ENCODE measurements at regions not wholly inside any gene's neighbourhood (a gene's known extent, or its start where the extent isn't known, plus 50 kb on each side); places are given as distances from the start of the nearest gene placed in this dataset.
"Not testable (repeated sequence)": the region's sequence is repeated elsewhere in the genome, so short reads cannot be mapped to it uniquely, and the experiment has no call there.

DNA sequence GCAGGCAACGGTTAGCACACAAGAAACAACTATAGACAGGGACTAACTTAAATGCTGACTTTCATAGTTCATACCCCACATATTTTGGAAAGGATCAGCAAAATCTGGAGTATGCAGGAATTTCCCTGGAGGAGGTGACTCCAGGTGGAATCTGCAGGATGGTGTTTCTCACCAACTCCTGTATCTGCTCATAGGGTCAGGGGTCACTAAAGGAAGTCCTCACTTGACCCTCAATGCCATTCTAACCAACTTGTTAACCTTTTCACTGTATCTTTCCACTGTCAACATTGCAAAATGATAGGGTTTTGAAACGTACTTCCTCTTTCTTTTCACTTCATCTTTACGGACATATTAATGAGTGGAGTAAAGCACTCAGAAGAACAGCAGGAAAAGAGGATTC, 207.0 kb upstream of the CXCR4 start:
- DNase-seq (ENCODE audit: low spot score) = no peak

DNA sequence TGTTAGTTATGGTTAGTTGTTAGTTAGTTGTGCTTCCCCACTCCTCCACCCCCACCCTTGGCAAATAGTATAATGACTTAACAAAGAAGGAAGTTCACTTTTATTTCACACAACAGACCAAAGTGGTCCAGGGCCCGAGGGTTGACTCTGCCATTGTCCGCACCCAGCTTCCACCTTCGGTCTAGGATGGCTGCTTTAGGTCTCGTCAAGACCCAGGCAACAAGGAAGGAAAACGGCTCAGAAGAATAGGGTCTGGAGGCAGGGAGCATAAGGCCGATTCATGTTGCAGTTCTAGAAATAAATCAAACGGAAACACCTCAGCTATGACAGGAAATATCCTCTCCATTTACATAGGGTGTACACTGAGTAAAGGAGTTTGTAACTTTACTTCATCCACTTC, 206.0 kb upstream of the CXCR4 start:
- no peak for DNase-seq (ENCODE audit: low spot score)

DNA sequence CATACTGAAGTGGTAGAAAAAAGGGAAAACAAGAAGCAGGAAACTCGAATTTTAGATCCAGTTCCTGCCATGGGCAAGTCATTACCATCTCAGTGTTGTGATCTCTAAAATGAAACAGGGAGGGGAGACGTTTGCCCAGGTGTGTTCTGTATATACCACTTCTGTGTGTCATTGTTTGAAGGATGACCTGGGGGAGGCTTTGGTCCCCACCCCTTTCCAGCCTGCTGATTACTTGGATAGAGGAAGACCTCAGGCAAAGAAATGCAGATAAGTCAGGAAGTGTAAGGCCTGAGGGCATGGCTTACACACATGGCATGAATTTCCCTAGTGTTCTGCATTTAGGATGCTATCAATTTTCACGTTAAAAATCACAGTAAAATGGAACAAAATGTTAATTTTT, 205.2 kb upstream of the CXCR4 start:
- DNase-seq (ENCODE audit: low spot score) = no peak

DNA sequence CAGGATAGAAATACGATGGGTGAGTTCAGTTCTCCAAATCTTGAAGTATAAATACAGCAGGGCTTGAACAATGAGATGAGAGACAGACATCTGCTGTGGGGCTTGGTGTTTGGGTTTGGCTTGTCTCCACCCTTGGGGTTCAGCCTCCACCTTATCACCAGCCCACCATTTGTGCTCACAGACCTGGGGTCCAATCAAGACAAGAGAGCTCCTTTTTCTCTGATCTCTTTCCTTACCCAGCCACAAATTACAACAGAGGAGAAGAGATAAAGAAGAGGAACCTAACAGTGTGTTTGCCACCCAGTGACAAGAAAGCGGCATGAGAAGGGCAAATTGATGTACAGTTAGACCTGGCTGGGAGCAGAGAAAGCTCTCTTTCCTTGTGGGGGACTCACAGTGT, 204.5 kb upstream of the CXCR4 start:
- DNase-seq (ENCODE audit: low spot score) = no peak

DNA sequence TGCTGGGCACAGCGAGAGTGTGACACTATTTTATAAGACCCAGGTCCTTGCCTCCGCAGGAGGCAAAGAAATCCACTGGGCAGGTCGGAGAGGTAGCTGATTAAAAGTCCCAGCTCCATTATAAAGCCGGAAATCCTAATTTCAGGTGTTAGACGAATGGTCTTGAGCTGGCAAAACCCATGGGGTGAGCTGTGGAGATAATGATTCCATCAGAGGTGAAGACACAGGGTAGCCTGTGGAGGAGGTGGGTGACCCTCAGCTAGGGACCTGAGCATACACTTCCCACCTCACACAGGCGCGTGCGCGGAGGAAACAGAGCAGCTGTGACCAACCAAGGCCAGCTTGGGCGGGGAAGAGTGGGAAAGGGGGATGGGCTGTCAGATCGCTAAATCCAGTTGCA, 201.7 kb upstream of the CXCR4 start:
- DNase-seq (ENCODE audit: low spot score) = no peak

DNA sequence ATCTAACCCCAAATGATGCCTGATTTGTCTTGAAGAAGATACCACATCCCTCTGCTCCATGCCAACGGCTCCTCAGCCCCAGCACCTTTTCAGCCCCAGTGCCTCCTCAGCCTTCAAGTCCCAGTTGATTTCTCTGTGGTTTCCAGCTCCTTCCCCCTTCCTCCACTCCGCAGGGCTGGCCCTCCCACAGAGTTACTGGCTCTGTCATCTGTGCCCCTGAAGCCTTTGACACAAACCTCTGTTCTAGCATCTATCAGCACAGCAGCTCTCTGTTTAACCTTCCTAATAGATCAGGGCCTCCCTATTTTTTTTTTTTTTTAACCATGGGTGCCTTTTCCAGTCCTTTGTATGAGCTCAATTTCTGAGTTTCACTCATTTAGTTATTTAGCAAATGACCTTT, 201.3 kb upstream of the CXCR4 start:
- DNase-seq (ENCODE audit: low spot score) = no peak

DNA sequence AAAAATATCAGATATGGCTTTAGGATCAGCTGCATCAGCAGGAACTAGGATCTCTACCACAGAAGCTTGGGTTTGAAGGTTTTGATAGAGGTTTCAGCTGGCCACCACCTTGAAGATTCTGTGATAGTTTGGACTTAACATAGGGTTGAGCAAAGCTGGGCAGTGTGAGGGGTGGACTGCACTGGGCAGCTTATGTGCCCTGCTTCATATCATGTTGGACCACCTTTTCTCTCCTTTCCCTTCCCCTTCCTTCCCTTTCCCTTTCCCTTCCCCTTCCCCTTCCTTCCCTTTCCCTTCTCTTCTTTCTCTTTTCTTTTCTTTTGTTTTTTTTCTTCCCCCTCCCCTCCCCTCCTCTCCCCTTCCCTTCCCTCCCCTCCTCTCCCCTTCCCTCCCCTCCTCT, 196.3 kb upstream of the CXCR4 start:
- DNase-seq (ENCODE audit: low spot score) = no peak

DNA sequence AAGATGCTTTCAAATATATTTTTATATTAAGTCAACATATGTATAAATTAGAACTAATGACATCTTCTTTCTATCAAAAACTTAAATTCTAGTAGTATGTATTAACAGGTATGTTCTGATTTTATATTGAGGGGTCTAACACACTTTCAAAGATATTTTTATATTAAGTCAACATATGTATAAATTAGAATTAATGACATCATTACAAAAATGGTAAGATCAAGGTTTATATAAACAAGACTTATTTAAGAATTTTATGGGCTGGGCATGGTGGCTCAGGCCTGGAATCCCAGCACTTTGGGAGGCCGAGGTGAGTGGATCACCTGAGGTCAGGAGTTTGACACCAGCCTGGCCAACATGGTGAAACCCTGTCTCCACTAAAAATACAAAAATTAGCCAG, 194.6 kb upstream of the CXCR4 start:
- DNase-seq (ENCODE audit: low spot score) = not testable (repeated sequence)

DNA sequence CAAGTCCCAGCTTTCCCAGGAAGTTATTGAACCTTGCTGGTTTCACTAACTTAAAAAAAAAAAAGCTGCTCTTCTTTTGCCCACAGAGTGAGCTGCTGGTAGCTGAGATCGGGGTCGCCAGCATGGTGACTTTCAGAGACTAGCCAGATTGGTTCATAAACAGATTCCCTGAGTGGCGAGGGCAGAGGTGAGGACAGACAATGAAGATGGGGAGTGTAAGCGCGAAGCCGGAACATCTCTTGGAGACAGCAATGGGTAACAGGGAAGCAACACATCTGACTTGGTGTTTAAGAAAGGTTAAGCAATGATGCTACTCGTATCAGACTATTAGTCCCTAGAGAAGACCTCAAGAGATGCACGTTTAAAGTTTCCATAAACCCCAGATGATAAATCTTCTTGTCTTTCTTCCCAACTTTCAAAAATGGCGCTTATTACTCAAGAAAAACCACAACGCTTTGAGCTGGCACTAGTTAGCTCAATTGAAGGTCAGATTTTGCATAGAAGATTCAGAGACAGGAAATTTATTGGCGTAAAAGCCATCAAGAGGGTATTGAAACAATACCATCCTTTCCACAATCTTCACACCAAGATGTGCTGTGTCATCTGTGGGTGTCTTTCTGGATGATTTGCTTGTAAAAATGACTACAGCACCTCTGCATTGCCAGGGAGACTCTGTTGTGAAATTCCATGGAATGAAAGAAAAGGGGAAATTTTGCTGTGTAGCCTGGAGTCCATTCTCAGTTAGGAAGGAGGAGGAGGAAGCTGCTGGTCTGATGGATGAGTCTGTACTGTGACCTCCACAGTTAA, 193.1 kb upstream of the CXCR4 start:
- no peak for DNase-seq (ENCODE audit: low spot score)

DNA sequence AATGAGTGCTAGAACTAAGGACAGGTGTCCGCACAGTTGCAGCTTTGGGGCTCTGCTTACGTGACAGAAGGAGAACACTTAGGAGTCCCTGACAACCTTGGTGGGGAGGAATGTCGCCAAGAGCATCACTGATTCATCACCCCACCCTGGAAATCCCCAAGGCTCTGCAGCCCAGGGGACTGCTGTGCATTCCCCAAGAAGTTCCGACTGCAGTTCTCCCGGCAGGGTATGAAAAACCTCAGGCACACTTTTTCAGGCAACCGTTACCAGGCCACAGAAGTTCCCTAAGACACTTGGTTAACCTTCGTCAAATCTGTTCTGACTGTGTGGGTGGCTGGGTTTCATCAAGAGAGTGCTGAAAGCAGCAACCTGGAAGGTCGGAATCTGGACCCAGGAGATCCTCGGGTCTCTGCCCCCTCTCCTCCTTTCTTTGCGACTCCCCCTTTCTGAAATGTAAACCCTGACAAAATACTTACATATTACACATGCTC, 192.1 kb upstream of the CXCR4 start:
- no peak for DNase-seq (ENCODE audit: low spot score)

DNA sequence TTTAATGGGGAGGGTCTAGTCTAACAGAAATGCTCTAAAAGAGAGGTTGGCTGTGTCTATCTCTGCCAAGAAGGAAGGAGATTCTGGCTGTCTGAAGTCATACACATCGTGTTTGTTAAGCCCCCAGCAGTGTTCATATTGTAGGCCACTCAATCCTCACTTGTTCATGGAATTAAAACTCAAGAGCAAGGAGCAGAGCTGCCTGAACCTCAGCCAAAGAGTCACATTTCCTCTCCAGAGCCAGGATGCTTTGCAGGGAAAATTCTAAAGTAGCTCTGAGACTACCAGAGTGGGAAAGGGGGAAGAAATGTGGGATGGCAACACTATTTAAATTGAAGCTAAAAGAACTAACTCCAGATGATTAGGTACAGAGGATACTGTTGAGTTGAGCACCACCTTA, 190.7 kb upstream of the CXCR4 start:
- no peak for DNase-seq (ENCODE audit: low spot score)

DNA sequence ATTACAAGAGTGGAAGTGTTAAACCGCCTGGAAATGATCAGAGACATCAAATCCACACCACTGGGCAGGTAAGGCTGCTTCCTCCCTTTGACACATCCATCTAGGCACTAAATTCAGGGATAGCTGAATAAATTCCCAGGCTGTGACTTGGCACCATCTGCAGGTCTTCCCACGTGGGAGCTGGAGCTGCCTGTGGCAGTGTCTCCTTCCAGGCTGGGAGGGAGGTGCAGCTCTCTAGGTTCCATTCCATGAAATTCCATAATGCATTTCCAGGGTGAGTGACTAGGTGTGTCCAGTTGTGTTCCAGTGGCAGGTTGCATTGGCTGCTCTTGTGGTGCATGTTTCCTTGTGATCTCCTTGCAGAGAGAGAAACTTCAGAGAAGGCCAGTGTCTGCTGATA, 188.9 kb upstream of the CXCR4 start:
- DNase-seq (ENCODE audit: low spot score) = no peak

DNA sequence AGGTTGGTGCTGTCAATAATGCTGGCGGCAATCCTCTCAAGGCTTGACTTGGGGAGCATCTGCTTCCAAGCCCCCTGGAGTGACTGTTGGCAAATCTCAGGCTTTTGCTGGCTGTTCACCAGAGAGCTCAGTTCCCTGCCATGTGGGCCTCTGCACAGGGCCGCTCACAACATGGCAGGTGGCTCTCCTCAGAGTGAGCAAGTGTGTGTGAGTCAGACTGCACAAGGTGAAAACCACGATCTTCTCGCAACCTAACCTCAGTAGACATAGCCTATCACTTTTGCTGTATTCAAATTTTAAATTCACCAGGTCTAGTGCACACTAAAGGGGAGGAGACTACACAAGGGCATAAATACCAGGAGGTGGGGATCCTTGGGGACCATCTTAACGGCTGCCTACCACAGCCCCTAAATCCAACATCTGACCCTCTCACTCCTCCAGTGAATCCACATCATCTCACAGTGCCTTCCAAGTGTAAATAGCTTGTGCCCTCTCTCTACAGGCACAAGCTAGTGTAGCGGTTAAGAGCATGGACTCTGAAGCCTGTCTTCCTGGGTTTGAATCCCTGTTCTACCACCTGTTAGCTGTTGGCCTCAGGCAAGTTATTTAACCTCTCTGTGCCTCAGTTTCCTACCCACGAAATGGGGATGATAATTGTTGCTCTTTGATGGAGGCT, 187.7 kb upstream of the CXCR4 start:
- DNase-seq (ENCODE audit: low spot score) = no peak

DNA sequence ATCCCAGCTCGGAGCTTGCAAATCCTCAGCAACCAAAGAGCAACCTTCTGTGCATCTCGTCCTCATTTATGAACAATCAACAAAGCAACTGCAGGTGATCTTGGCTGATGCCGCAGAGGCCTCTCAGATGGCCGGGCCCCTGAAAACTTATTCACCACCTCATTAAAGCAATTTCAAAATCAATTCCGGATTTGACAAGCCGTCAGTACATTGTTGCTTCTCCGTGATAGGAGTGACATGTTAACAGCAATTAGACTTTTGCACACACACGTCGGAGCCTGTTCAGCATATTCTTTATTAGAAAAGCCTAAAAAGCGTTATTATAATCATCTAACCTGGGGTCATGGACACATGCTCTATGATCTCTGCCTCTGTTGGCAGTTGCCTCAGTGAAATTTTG, 183.1 kb upstream of the CXCR4 start:
- DNase-seq (ENCODE audit: low spot score) = no peak

DNA sequence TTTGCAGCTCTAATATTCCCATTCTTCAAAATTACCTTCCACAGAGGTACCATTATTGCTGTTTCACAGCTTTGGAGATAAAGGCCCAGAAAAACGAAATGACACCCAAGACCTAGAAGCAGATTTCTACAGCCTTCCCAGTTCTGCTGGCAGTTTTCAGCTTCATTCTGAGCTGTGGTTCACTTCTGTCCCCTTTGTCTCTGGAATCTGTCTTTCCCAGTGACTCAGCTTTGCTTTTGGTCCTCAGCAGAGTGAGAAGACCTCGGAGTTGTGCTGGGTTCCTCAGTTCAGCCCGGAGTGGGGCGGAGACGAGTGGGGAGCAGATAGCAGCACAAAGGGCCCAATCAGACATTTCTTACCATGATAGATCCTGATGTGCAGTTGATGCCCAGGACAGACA, 180.7 kb upstream of the CXCR4 start:
- DNase-seq (ENCODE audit: low spot score) = no peak

DNA sequence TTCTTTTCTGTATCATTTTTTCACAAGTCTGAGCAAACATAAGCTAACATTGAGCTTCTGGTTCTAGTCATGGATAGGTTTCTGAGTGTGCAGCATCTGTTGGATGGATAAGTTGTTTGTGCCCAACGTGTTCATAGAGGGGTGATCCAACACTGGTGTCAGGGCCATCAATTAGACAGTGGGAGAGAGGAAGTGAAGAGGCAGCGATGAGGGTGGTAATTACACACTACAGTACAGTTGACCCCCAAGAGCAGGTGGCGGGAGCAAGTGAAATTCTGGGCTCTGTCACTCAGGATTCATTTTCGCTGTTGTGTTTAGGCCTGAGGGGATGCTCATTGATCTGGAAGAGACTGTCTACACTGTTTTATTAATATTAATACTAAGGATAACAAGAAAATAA, 180.0 kb upstream of the CXCR4 start:
- DNase-seq (ENCODE audit: low spot score) = no peak

DNA sequence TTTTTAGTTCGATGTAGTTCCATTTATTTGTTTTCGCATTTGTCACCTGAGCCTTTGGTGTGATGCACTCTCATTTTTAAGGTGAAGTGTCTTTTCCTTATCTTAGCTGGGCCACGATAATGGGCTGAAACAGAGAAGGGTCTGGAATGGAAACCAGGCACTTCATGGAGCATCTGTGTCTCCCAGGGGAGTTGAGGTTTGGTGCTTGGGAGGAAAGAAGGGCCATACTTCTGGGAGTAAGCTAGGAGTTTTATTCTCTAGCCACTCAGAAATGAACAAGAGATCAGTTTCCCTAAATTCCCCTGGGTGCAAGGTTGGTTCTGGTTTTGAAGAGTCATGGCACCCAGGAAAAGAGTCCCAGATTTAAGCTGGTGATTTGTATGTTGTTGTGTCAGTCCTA, 179.4 kb upstream of the CXCR4 start:
- no peak for DNase-seq (ENCODE audit: low spot score)

DNA sequence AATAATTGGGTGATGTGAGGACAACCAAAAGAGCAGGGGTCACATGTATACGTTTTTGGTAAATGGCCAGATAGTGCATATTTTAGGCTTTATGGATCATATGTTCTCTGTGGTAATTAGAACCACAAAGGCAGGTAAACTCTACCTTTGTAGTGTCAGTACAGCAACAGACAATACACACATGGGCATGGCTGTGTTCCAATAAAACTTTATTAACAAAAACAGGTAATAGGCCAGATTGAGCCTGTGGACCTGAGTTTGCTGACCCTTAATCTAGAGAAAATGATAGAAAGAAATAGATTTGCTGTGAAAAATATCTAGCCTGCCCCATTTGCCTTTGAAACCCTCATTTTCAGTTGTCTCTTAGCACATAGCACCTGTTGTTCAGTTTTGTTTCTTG, 177.2 kb upstream of the CXCR4 start:
- DNase-seq (ENCODE audit: low spot score) = no peak

DNA sequence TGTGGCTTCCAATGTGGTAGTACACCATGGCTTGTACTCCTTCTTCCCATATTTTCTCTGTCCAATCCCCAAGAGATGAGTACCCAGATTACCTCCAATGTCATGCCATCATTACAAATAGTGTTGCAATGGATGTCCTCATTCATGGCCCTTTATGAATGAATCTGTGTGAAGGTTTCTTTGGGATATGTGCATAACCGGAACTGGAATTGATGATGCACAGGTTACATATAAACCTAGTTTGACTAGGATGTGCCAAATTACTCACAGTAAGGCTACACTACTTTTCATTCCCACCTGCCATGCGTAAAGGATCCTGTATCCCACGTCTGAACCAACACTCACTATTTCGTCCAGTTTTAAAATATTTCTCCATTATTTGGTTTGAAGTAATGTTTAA, 173.9 kb upstream of the CXCR4 start:
- DNase-seq (ENCODE audit: low spot score) = no peak

DNA sequence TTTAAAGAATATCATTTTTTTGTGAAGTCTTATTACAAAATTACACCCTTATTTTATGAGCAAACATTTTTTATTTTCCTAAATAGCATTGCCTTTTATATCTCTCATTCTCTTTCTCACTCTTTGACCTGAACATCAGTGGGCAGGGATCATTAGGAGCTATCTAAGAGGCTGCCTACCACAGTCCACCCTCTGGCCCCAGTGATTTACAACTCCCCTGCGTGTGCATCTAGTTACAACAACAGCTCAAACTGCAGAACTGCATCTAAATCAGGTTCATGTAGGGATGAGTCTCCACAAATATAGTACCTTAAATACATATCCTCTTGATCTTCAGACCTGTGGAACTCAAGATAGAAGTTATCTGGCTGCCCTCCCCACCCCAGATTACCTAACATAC, 172.4 kb upstream of the CXCR4 start:
- no peak for DNase-seq (ENCODE audit: low spot score)

DNA sequence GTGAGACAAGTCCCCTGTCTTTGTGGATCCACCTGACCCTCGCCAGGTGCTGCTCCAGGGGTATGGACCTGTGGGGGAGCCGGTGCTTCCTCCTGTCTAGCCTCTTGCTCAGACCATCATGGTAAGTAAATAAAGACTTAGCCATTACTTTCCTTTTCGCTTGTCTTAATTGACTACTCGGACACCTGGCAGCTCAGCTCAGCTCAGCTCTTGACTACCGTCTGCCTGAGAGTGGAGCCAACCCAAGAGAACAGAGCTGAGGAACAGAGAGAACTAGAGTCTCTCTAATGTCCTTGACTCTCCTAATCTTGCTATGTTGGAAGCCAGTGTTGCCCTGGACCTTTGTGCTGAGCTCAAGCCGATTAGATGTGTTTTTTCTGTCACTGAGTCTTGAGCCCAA, 170.3 kb upstream of the CXCR4 start:
- no peak for DNase-seq (ENCODE audit: low spot score)

DNA sequence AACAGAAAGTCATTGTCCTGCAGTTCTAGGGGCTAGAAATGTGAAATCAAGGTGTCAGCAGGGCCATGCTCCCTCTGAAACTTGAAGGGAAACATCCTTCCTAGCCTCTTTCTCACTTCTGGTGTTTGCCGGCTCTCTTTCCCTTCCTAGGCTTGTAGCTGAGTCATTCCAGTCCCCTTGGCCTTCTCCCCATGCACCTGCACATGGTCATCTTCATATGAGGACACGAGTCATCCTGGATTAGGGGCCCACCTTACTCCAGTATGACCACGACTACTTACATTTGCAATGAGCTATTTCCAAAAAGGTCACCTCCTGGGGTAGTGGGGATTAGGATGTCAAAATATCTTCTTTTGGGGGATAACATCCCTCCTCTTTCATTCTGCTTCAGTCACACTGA, 168.5 kb upstream of the CXCR4 start:
- DNase-seq (ENCODE audit: low spot score) = no peak

DNA sequence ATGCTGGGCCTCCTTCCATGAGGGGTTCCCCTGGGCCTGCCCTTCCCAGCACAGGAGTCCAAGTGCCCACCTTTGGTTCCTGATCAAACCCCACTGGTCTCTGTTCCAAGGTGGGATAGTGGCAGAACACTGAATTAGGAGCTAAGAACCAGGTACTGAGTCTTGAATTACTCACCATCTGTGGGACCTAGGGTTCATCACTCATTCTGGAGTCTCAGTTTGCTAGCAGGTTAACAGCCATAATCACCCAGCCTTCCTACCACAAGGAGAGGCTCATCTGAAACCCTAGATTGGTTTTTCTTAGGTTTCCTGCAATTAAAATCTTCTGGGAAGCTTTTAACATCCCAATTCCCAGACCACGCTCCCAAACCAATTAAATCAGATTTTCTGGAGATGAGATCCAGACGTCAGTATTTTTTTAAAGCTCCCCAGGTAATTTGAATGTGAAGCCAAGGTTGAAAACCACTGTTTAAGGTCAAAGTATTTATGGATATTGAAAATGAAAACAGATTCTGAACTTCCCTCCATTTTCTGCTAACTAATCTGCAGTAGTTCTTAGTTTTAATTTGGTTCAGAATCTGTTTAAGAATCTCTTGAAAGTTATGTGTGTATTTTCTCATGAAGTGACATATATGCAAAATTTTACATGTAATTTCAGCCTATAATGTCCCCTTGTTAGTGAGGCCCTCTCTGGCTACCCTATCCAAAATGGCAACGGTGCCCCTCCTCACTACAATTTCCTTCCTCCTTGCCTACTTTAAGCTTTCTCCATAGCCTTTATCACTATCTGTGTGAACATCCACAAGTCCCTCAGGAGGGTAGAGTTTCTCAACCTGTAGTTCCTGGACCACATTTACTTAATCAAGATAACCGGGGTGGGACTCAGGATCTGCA, 166.5 kb upstream of the CXCR4 start:
- no peak for DNase-seq (ENCODE audit: low spot score)
